Stomach (tissue), 4 donors: ENCODE measurements at regions not wholly inside any gene's neighbourhood (a gene's known extent, or its start where the extent isn't known, plus 50 kb on each side); places are given as distances from the start of the nearest gene placed in this dataset.

Experiments used
- CTCF ChIP-seq, 7 experiments: fragments of 450-650 bp in 4 of 7; fragments of 200-600 bp in 3 of 7; sonication (generic) in 3 of 7; IDR thresholded peaks; one replicate each; pipeline ENCODE4 v1.5.1; 2016 to 2019; ENCODE audit warnings: antibody characterized with exemption in 7 of 7, control low read depth in 2 of 7, mild to moderate bottlenecking in 1 of 7
- EP300 ChIP-seq: sonication (generic); formaldehyde crosslinking; IDR thresholded peaks from one replicate; pipeline ENCODE4 v1.6.1; 2017; ENCODE audit warnings: antibody characterized with exemption
- POLR2A ChIP-seq, 4 donors: fragments of 450-650 bp; IDR thresholded peaks; one replicate each; pipeline ENCODE4 v1.6.1; 2016; ENCODE audit warnings: antibody characterized with exemption in 4 of 4, control low read depth in 2 of 4, mild to moderate bottlenecking in 1 of 4, moderate library complexity in 1 of 4
- POLR2AphosphoS5 ChIP-seq, 3 donors: sonication (generic); formaldehyde crosslinking; IDR thresholded peaks; one replicate each; pipeline ENCODE4 v1.6.1; 2016; ENCODE audit warnings: antibody characterized with exemption in 3 of 3

- TF ChIP-seq CTCF (IDR thresholded peaks at IDR 0.05) (no peak), POLR2A (IDR thresholded peaks at IDR 0.05) (no peak), EP300 (no peak), POLR2AphosphoS5 (IDR thresholded peaks at IDR 0.05) (no peak)
Measured at GRCh38 chr5:163623524-163623923, 118.1 kb downstream of the MAT2B start.
